SU-DHL-6 (cell line): ENCODE measurements at regions not wholly inside any gene's neighbourhood (a gene's known extent, or its start where the extent isn't known, plus 50 kb on each side); places are given as distances from the start of the nearest gene placed in this dataset.

Experiments used
- H2AFZ ChIP-seq: fragments of 200-600 bp; sonication (generic); 2 replicates; pipeline ENCODE4 v1.6.1; 2014; ENCODE audit warnings: low read depth, mild to moderate bottlenecking, moderate library complexity, mixed read lengths, antibody characterized with exemption, low read length; ENCODE audit not compliant: severe bottlenecking
- H3F3A ChIP-seq: fragments of 200-600 bp; shearing (Covaris generic); 2 replicates; pipeline ENCODE4 v1.6.0; 2016; ENCODE audit warnings: antibody characterized with exemption, mild to moderate bottlenecking; ENCODE audit not compliant: insufficient read depth
- H3K27ac ChIP-seq: fragments of 200-600 bp; sonication (generic); 2 replicates; pipeline ENCODE4 v1.5.1; 2016; ENCODE audit warnings: low read depth, mild to moderate bottlenecking, low read length, moderate library complexity, mixed read lengths
- H3K27me3 ChIP-seq: fragments of 200-600 bp; sonication (generic), shearing (Covaris generic); 2 replicates; pipeline ENCODE4 v1.6.0; 2014; ENCODE audit warnings: mild to moderate bottlenecking, low read length
- H3K36me3 ChIP-seq: fragments of 200-600 bp; sonication (generic); 2 replicates; pipeline ENCODE4 v1.6.1; 2014; ENCODE audit warnings: mild to moderate bottlenecking, low read length, mixed read lengths
- H3K4me2 ChIP-seq: fragments of 300-600, 200-600 bp; shearing (Covaris generic), sonication (generic); 2 replicates; pipeline ENCODE4 v1.6.0; 2014; ENCODE audit warnings: low read length, low read depth, mild to moderate bottlenecking; ENCODE audit not compliant: poor library complexity, severe bottlenecking
- H3K4me3 ChIP-seq: fragments of 200-600 bp; sonication (generic); 2 replicates; pipeline ENCODE4 v1.5.1; 2014; ENCODE audit warnings: antibody characterized with exemption, low read length, mild to moderate bottlenecking, mixed read lengths; ENCODE audit not compliant: insufficient read depth, poor library complexity, severe bottlenecking
- H3K79me2 ChIP-seq: fragments of 200-600 bp; sonication (generic); 2 replicates; pipeline ENCODE4 v1.6.1; 2014; ENCODE audit warnings: mild to moderate bottlenecking, low read length, moderate library complexity; ENCODE audit not compliant: insufficient read depth
- H3K9ac ChIP-seq: fragments of 200-600 bp; sonication (generic); 2 replicates; pipeline ENCODE4 v1.7.0; 2014; ENCODE audit warnings: mild to moderate bottlenecking, low read length
- H3K9me2 ChIP-seq: fragments of 200-600 bp; sonication (generic); replicated peaks from 2 replicates; pipeline ENCODE4 v1.6.1; 2014; ENCODE audit warnings: low read length; ENCODE audit not compliant: insufficient read depth
- H3K9me3 ChIP-seq: fragments of 200-600 bp; sonication (generic); 2 replicates; pipeline ENCODE4 v1.6.1; 2014; ENCODE audit warnings: low read length, mixed read lengths; ENCODE audit not compliant: insufficient read depth
- H4K20me1 ChIP-seq: fragments of 200-600 bp; sonication (generic); 2 replicates; pipeline ENCODE4 v1.6.1; 2014; ENCODE audit warnings: low read depth, mild to moderate bottlenecking, antibody characterized with exemption, low read length, moderate library complexity, mixed read lengths
- EZH2phosphoT487 ChIP-seq: fragments of 200-600 bp; sonication (generic), shearing (Covaris generic); conservative IDR thresholded peaks from 2 replicates; pipeline ENCODE4 v1.6.1; 2018; ENCODE audit warnings: mild to moderate bottlenecking, antibody characterized with exemption, low read length, moderate library complexity, mixed read lengths
- TF ChIP-seq, protein P1 (sequence below): fragments of 200-600 bp; sonication (generic); IDR thresholded peaks from one replicate; pipeline ENCODE4 v1.5.1; 2017; ENCODE audit warnings: antibody characterized with exemption, mild to moderate bottlenecking, low read length, moderate library complexity; ENCODE audit not compliant: insufficient read depth, poor library complexity, severe bottlenecking

DNA sequence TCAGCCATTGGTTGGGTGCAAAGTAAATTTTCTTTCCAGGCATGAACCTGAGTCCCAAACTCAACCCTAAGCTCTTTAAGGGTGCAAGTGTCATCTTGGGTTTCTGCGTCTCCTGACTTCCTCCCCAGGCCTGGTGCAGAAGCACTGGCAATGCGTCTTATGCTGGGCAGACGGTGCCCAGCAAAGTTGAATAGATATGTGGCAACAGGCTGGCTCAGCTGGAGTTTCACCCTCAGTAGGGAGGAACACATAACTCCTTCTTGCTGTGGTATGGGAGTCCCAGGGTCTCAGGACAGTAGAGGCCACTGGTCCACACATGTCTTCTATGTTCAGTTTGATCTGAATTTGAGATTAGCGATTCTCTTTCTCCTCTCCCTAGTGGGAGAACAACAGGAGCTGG is 181.3 kb downstream of the RPS24 start:
- Histone ChIP-seq H3K9me3 (no peaks in the 10 kb centered on the region), H3K4me2 (no peak overlapping the region), H3K36me3 (no peaks in the 10 kb centered on the region), H3K4me3 (no peak overlapping the region), H3K79me2 (no peaks in the 10 kb centered on the region), H4K20me1 (no peaks in the 10 kb centered on the region), H3K9ac (no peak overlapping the region), H3K9me2 (no peaks in the 10 kb centered on the region), H3K27ac (no peak overlapping the region), H3K27me3 (no peaks in the 10 kb centered on the region), H3F3A (no peaks in the 10 kb centered on the region), H2AFZ (no peak overlapping the region)
- no peak for TF ChIP-seq EZH2phosphoT487
- TF ChIP-seq, protein P1, sequence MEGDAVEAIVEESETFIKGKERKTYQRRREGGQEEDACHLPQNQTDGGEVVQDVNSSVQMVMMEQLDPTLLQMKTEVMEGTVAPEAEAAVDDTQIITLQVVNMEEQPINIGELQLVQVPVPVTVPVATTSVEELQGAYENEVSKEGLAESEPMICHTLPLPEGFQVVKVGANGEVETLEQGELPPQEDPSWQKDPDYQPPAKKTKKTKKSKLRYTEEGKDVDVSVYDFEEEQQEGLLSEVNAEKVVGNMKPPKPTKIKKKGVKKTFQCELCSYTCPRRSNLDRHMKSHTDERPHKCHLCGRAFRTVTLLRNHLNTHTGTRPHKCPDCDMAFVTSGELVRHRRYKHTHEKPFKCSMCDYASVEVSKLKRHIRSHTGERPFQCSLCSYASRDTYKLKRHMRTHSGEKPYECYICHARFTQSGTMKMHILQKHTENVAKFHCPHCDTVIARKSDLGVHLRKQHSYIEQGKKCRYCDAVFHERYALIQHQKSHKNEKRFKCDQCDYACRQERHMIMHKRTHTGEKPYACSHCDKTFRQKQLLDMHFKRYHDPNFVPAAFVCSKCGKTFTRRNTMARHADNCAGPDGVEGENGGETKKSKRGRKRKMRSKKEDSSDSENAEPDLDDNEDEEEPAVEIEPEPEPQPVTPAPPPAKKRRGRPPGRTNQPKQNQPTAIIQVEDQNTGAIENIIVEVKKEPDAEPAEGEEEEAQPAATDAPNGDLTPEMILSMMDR: no peak

DNA sequence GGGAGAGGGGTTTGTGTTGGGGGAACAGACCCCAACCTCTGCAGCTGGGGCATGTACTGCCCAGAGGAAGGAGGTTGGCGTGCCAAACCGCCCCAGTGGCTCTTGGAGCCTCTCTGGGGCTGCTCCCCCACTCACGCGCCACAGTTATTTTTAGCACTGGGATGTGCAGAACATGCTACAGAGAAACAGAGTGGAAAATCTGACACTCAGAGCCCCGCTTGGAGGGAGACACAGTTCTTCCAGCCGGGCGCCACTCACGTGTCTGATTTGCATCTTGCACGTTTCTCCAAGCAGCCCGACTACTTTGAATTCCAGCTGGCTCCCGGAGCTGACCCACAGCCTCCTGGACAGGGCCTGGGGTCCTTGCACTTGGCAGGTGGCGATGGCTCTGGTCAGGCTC is 182.0 kb downstream of the RPS24 start:
- H4K20me1 ChIP-seq: no peaks in the 10 kb centered on the region
- H3K27ac ChIP-seq: no peak overlapping the region
- no peaks in the 10 kb centered on the region for H3K79me2 ChIP-seq
- TF ChIP-seq, protein P1: no peak
- TF ChIP-seq EZH2phosphoT487: no peak
- H3K9ac ChIP-seq: no peak overlapping the region
- H3K36me3 ChIP-seq: no peaks in the 10 kb centered on the region
- no peaks in the 10 kb centered on the region for H3F3A ChIP-seq
- no peaks in the 10 kb centered on the region for H3K27me3 ChIP-seq
- no peaks in the 10 kb centered on the region for H3K9me3 ChIP-seq
- H2AFZ ChIP-seq: no peak overlapping the region
- H3K9me2 ChIP-seq: no peaks in the 10 kb centered on the region
- no peak overlapping the region for H3K4me2 ChIP-seq
- no peak overlapping the region for H3K4me3 ChIP-seq

DNA sequence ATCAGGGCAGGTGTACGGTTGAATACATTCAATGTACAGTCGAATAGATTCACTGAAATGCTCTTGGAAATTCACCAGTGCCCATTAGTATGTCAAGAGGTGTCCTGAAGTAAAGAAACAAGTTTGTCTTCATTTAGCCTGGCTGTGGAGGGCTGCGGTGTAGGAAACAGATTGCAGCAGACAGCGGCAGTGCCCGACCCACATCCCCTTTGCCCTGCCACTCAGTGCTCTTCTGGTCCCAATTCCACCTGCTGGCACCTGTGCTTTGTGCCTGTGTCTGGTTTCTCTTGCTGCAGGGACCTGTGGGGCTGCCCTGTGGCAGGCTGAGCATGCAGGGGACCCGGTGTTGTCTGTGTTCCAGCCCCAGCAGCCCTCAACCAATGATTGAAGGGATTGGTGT is 183.7 kb downstream of the RPS24 start:
- Histone ChIP-seq H3K4me2 (no peak overlapping the region), H4K20me1 (no peaks in the 10 kb centered on the region), H3K9me3 (no peaks in the 10 kb centered on the region), H3K36me3 (no peaks in the 10 kb centered on the region), H3K9me2 (no peaks in the 10 kb centered on the region), H3K4me3 (no peak overlapping the region), H2AFZ (no peak overlapping the region), H3K27me3 (no peaks in the 10 kb centered on the region), H3F3A (no peaks in the 10 kb centered on the region), H3K9ac (no peak overlapping the region), H3K27ac (no peak overlapping the region), H3K79me2 (no peaks in the 10 kb centered on the region)
- no peak for TF ChIP-seq EZH2phosphoT487
- TF ChIP-seq, protein P1: no peak
